SK-N-SH (cell line): ENCODE measurements at regions not wholly inside any gene's neighbourhood (a gene's known extent, or its start where the extent isn't known, plus 50 kb on each side); places are given as distances from the start of the nearest gene placed in this dataset.

ENCODE experiments used
- CTCF ChIP-seq: fragments of 200-600 bp; sonication (generic); IDR thresholded peaks from 2 replicates; pipeline ENCODE4 v1.6.1; 2017; ENCODE audit warnings: antibody characterized with exemption, mild to moderate bottlenecking, moderate library complexity
- EZH2phosphoT487 ChIP-seq: fragments of 200-600 bp; sonication (generic); IDR thresholded peaks from 2 replicates; pipeline ENCODE4 v1.6.1; 2017; ENCODE audit warnings: low read depth, mixed run types, mild to moderate bottlenecking, antibody characterized with exemption, moderate library complexity, borderline replicate concordance
- FOXM1 ChIP-seq: IDR thresholded peaks from 2 replicates; pipeline ENCODE4 v1.4.0; 2012; ENCODE audit warnings: low read depth, mild to moderate bottlenecking
- POLR2AphosphoS5 ChIP-seq: IDR thresholded peaks from 2 replicates; pipeline ENCODE4 v1.6.1; 2012; ENCODE audit warnings: low read depth, low read length

GRCh38 chr5:145683431-145683830, 151.7 kb downstream of the PRELID2 start:
- TF ChIP-seq CTCF: no peak
- no peak for TF ChIP-seq FOXM1
- no peak for TF ChIP-seq POLR2AphosphoS5
- no peak for TF ChIP-seq EZH2phosphoT487
